OCI-LY1 (cell line): ENCODE measurements at regions not wholly inside any gene's neighbourhood (a gene's known extent, or its start where the extent isn't known, plus 50 kb on each side); places are given as distances from the start of the nearest gene placed in this dataset.

Experiments
- H2AFZ ChIP-seq: fragments of 200-600 bp; sonication (generic), shearing (Covaris generic); 2 replicates; pipeline ENCODE4 v1.6.0; 2014; ENCODE audit warnings: antibody characterized with exemption, mild to moderate bottlenecking, low read length
- H3F3A ChIP-seq: fragments of 200-600 bp; sonication (generic), shearing (Covaris generic); 2 replicates; pipeline ENCODE4 v1.6.0; 2014; ENCODE audit warnings: mild to moderate bottlenecking, antibody characterized with exemption, low read length, moderate library complexity; ENCODE audit not compliant: insufficient read depth
- H3K27ac ChIP-seq: fragments of 200-600 bp; sonication (generic); 2 replicates; pipeline ENCODE4 v1.5.1; 2014; ENCODE audit warnings: low read length, mixed run types, mild to moderate bottlenecking, low read depth; ENCODE audit not compliant: poor library complexity, severe bottlenecking
- H3K27me3 ChIP-seq: fragments of 200-600 bp; sonication (generic); 2 replicates; pipeline ENCODE4 v1.6.0; 2014; ENCODE audit warnings: antibody characterized with exemption, mild to moderate bottlenecking, low read length, moderate library complexity; ENCODE audit not compliant: insufficient read depth
- H3K36me3 ChIP-seq: fragments of 200-600 bp; sonication (generic); 2 replicates; pipeline ENCODE4 v1.6.1; 2014; ENCODE audit warnings: mild to moderate bottlenecking, antibody characterized with exemption, low read length, moderate library complexity, mixed read lengths; ENCODE audit not compliant: insufficient read depth
- H3K4me1 ChIP-seq: fragments of 200-600 bp; sonication (generic); 2 replicates; pipeline ENCODE4 v1.5.1; 2014; ENCODE audit warnings: mild to moderate bottlenecking, low read length, moderate library complexity; ENCODE audit not compliant: insufficient read depth, severe bottlenecking
- H3K4me2 ChIP-seq: fragments of 200-600 bp; sonication (generic), shearing (Covaris generic); 2 replicates; pipeline ENCODE4 v1.6.1; 2014; ENCODE audit warnings: low read length
- H3K4me3 ChIP-seq: fragments of 200-600 bp; sonication (generic); 2 replicates; pipeline ENCODE4 v1.5.1; 2014; ENCODE audit warnings: low read length, low read depth, mild to moderate bottlenecking, mixed read lengths; ENCODE audit not compliant: poor library complexity, severe bottlenecking
- H3K79me2 ChIP-seq: fragments of 200-600 bp; shearing (Covaris generic); 2 replicates; pipeline ENCODE4 v1.6.1; 2016; ENCODE audit warnings: mixed run types, low read length, mixed read lengths; ENCODE audit not compliant: insufficient read depth
- H3K9ac ChIP-seq: fragments of 200-600 bp; sonication (generic), shearing (Covaris generic); 2 replicates; pipeline ENCODE4 v1.6.1; 2014; ENCODE audit warnings: mild to moderate bottlenecking, low read length, mixed read lengths
- H3K9me2 ChIP-seq: fragments of 200-600 bp; sonication (generic), shearing (Covaris generic); 2 replicates; pipeline ENCODE4 v1.6.1; 2014; ENCODE audit warnings: low read depth, mild to moderate bottlenecking, low read length, mixed read lengths
- H3K9me3 ChIP-seq: fragments of 200-600 bp; shearing (Covaris generic); 2 replicates; pipeline ENCODE4 v1.6.1; 2014; ENCODE audit warnings: low read length, mixed read lengths
- H4K20me1 ChIP-seq: fragments of 200-600 bp; sonication (generic), shearing (Covaris generic); 2 replicates; pipeline ENCODE4 v1.6.0; 2016; ENCODE audit warnings: mild to moderate bottlenecking, low read length; ENCODE audit not compliant: insufficient read depth
- EZH2 ChIP-seq: fragments of 200-600 bp; sonication (generic), shearing (Covaris generic); IDR thresholded peaks from 2 replicates; pipeline ENCODE4 v1.8.0; 2017; ENCODE audit warnings: borderline replicate concordance, mixed run types, mild to moderate bottlenecking, antibody characterized with exemption, low read length, moderate library complexity, mixed read lengths
- TF ChIP-seq, protein P1 (sequence below): fragments of 200-600 bp; sonication (generic), shearing (Covaris generic); IDR thresholded peaks from 2 replicates; pipeline ENCODE4 v1.5.1; 2017; ENCODE audit warnings: mild to moderate bottlenecking, antibody characterized with exemption, low read length, moderate library complexity, mixed read lengths

DNA sequence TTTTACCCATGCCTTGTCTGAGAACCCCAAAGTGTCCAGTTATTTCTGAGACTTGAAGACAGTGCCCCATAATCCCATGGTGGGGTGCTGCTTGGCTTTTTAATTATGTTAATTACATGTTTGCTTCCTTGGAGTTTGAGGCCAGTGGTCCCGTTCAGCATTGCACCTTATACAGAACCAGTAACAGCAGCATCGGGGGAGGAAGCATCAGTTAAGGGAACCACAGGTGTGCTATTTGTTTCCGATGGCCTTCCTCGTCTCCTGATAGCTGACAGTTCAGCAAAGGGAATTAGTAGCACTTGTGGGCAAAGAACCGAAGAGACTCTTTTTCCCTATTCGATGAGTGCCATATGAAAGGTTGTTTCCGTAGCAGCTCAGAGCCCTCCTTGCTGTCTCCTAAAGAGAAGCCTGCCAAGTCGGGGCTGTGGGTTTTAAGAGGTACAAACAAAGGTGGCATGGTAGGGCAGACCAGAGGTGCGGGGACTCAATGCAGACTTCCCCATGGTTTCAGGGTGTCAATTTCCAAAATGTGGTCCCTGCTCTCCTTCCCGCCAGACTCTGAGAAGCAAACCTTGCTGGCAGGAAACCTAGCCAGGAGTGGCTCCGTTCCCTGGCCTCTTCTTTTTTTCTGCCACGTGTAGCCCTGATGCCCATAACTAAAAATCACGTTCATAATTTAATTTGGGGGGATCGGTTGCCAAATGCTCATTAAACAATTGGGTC is 225.2 kb upstream of the TSHZ3 start:
- H3K9me2 ChIP-seq = no peaks in the 10 kb centered on the region
- no peaks in the 10 kb centered on the region for H3F3A ChIP-seq
- no peaks in the 10 kb centered on the region for H4K20me1 ChIP-seq
- H3K27ac ChIP-seq = no peak overlapping the region
- no peak overlapping the region for H2AFZ ChIP-seq
- H3K9me3 ChIP-seq = no peaks in the 10 kb centered on the region
- H3K79me2 ChIP-seq = no peaks in the 10 kb centered on the region
- H3K4me3 ChIP-seq = no peak overlapping the region
- no peak overlapping the region for H3K4me2 ChIP-seq
- no peak overlapping the region for H3K9ac ChIP-seq
- no peak for TF ChIP-seq EZH2
- TF ChIP-seq, protein P1, sequence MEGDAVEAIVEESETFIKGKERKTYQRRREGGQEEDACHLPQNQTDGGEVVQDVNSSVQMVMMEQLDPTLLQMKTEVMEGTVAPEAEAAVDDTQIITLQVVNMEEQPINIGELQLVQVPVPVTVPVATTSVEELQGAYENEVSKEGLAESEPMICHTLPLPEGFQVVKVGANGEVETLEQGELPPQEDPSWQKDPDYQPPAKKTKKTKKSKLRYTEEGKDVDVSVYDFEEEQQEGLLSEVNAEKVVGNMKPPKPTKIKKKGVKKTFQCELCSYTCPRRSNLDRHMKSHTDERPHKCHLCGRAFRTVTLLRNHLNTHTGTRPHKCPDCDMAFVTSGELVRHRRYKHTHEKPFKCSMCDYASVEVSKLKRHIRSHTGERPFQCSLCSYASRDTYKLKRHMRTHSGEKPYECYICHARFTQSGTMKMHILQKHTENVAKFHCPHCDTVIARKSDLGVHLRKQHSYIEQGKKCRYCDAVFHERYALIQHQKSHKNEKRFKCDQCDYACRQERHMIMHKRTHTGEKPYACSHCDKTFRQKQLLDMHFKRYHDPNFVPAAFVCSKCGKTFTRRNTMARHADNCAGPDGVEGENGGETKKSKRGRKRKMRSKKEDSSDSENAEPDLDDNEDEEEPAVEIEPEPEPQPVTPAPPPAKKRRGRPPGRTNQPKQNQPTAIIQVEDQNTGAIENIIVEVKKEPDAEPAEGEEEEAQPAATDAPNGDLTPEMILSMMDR = no peak
- no peaks in the 10 kb centered on the region for H3K36me3 ChIP-seq
- H3K27me3 ChIP-seq = no peaks in the 10 kb centered on the region; the same call in 1 of the 2 replicates
- H3K4me1 ChIP-seq = no peaks in the 10 kb centered on the region

DNA sequence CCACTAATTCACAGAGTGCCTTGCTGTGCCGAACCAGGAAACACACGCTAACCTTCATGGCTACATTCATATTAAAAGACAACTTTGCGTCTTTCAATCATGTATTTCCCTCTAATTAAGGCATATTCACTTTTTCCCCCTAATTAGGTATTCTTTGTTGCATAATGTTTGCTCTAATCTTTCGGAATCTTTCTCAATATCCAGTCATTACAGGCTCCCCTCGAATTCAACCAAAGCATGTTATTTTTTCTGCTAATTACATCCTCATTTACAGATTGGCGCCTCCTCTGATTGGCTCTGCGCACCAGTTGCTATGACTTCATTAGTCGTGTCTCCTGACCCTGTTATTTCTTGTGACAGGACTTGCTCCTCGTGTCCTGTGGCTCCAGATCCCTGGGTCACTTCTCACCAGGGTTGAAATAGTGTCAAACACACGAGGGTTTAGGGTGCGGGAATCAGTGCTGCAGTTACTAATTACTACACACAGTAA is 226.7 kb upstream of the TSHZ3 start:
- no peaks in the 10 kb centered on the region for H3F3A ChIP-seq
- TF ChIP-seq EZH2 = no peak
- TF ChIP-seq, protein P1 = no peak
- no peaks in the 10 kb centered on the region for H3K4me1 ChIP-seq
- no peaks in the 10 kb centered on the region; the same call in 1 of the 2 replicates for H3K27me3 ChIP-seq
- no peak overlapping the region for H3K27ac ChIP-seq
- no peaks in the 10 kb centered on the region for H4K20me1 ChIP-seq
- H3K4me2 ChIP-seq = no peak overlapping the region
- H3K36me3 ChIP-seq = no peaks in the 10 kb centered on the region
- H3K9me3 ChIP-seq = no peaks in the 10 kb centered on the region
- H3K79me2 ChIP-seq = no peaks in the 10 kb centered on the region
- no peak overlapping the region for H3K9ac ChIP-seq
- no peak overlapping the region for H3K4me3 ChIP-seq
- H2AFZ ChIP-seq = no peak overlapping the region
- no peaks in the 10 kb centered on the region for H3K9me2 ChIP-seq

DNA sequence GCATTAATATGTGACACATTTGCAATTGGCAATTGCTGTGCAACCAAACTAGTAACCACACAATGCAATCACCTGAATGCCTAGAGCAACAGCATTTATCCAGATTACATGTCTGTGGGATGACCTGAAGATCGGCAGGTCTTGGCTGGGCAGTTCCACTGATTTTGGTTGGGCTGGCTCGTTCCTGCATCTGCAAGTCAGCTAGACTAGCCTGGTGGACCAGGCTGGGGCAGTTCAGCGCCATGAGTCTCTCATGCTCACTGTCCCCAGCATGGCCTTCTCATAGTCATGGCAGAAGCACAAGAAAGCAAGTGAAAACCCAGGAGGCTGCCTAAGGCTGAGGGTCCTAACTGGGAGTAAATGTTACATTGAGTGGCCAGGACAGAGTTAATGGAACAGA is 229.1 kb upstream of the TSHZ3 start:
- no peaks in the 10 kb centered on the region for H3K9me2 ChIP-seq
- TF ChIP-seq, protein P1 = no peak
- no peak for TF ChIP-seq EZH2
- no peaks in the 10 kb centered on the region for H3K36me3 ChIP-seq
- H3K9ac ChIP-seq = no peak overlapping the region
- H3F3A ChIP-seq = no peaks in the 10 kb centered on the region
- no peaks in the 10 kb centered on the region for H3K79me2 ChIP-seq
- H3K4me2 ChIP-seq = no peak overlapping the region
- no peaks in the 10 kb centered on the region; the same call in 1 of the 2 replicates for H3K27me3 ChIP-seq
- no peak overlapping the region for H2AFZ ChIP-seq
- no peak overlapping the region for H3K27ac ChIP-seq
- no peaks in the 10 kb centered on the region for H3K9me3 ChIP-seq
- no peaks in the 10 kb centered on the region for H4K20me1 ChIP-seq
- H3K4me3 ChIP-seq = no peak overlapping the region
- H3K4me1 ChIP-seq = no peaks in the 10 kb centered on the region
